GM12872 (cell line): ENCODE measurements at regions not wholly inside any gene's neighbourhood (a gene's known extent, or its start where the extent isn't known, plus 50 kb on each side); places are given as distances from the start of the nearest gene placed in this dataset.

Source experiments
- CTCF ChIP-seq: IDR thresholded peaks from 3 replicates; pipeline ENCODE4 v1.5.1; 2011; ENCODE audit warnings: low read depth, mild to moderate bottlenecking, low read length, moderate library complexity; ENCODE audit not compliant: insufficient read depth

GRCh38 chr11:42625757-42626665 lies 685.8 kb upstream of the API5 start:
- TF ChIP-seq CTCF = no peak

- peak; percentile 27; the same call in 1 of the 3 replicates for TF ChIP-seq CTCF
These were observed 680.5 kb upstream of the API5 start for GRCh38 chr11:42631220-42631843.

GRCh38 chr11:42646959-42647358 lies 664.8 kb upstream of the API5 start:
- TF ChIP-seq CTCF = no peak

GRCh38 chr11:42647993-42648392 lies 663.8 kb upstream of the API5 start:
- TF ChIP-seq CTCF = no peak

GRCh38 chr11:42651621-42652020 lies 660.2 kb upstream of the API5 start:
- no peak for TF ChIP-seq CTCF

GRCh38 chr11:42657169-42657568 lies 654.6 kb upstream of the API5 start:
- no peak for TF ChIP-seq CTCF

GRCh38 chr11:42661942-42662341 lies 649.9 kb upstream of the API5 start:
- TF ChIP-seq CTCF = no peak
